ENCODE measurements at regions not wholly inside any gene's neighbourhood (a gene's known extent, or its start where the extent isn't known, plus 50 kb on each side); places are given as distances from the start of the nearest gene placed in this dataset.

GRCh38 chr11:24078018-24078417, 418.8 kb upstream of the LUZP2 start:
- in situ Hi-C loops (cut with HindIII; ENCODE audit: low sequenced_read_pairs): no loop called here
- DNase-seq (ENCODE audit: low read depth, low spot score): no peak
- no peak overlapping the region for H3K4me3 ChIP-seq (ENCODE audit: low read depth, low read length)
- no peak for TF ChIP-seq CTCF (IDR thresholded peaks at IDR 0.05; ENCODE audit: low read depth, low read length)

- no peak overlapping the region for H3K4me3 ChIP-seq (ENCODE audit: low read depth, low read length)
- DNase-seq (ENCODE audit: low read depth, low spot score): no peak
- in situ Hi-C loops (cut with HindIII; ENCODE audit: low sequenced_read_pairs): no loop called here
- TF ChIP-seq CTCF (IDR thresholded peaks at IDR 0.05; ENCODE audit: low read depth, low read length): no peak
Measured at GRCh38 chr11:24082241-24082640, 414.6 kb upstream of the LUZP2 start.

GRCh38 chr11:24082860-24083259, 414.0 kb upstream of the LUZP2 start:
- no peak for DNase-seq (ENCODE audit: low read depth, low spot score)
- no peak for TF ChIP-seq CTCF (IDR thresholded peaks at IDR 0.05; ENCODE audit: low read depth, low read length)
- no peak overlapping the region for H3K4me3 ChIP-seq (ENCODE audit: low read depth, low read length)
- in situ Hi-C loops (cut with HindIII; ENCODE audit: low sequenced_read_pairs): no loop called here

- DNase-seq (ENCODE audit: low read depth, low spot score): no peak
- no peak overlapping the region for H3K4me3 ChIP-seq (ENCODE audit: low read depth, low read length)
- TF ChIP-seq CTCF (IDR thresholded peaks at IDR 0.05; ENCODE audit: low read depth, low read length): no peak
- in situ Hi-C loops (cut with HindIII; ENCODE audit: low sequenced_read_pairs): no loop called here
Measured at GRCh38 chr11:24084956-24085355, 411.9 kb upstream of the LUZP2 start.

- no peak for DNase-seq (ENCODE audit: low read depth, low spot score)
- in situ Hi-C loops (cut with HindIII; ENCODE audit: low sequenced_read_pairs): no loop called here
- TF ChIP-seq CTCF (IDR thresholded peaks at IDR 0.05; ENCODE audit: low read depth, low read length): no peak
- H3K4me3 ChIP-seq (ENCODE audit: low read depth, low read length): no peak overlapping the region
Measured at GRCh38 chr11:24086921-24087320, 409.9 kb upstream of the LUZP2 start.

GRCh38 chr11:24091594-24091993, 405.3 kb upstream of the LUZP2 start:
- no peak for DNase-seq (ENCODE audit: low read depth, low spot score)
- in situ Hi-C loops (cut with HindIII; ENCODE audit: low sequenced_read_pairs): no loop called here
- no peak for TF ChIP-seq CTCF (IDR thresholded peaks at IDR 0.05; ENCODE audit: low read depth, low read length)
- no peak overlapping the region for H3K4me3 ChIP-seq (ENCODE audit: low read depth, low read length)

GRCh38 chr11:24093375-24093774, 403.5 kb upstream of the LUZP2 start:
- TF ChIP-seq CTCF (IDR thresholded peaks at IDR 0.05; ENCODE audit: low read depth, low read length): no peak
- in situ Hi-C loops (cut with HindIII; ENCODE audit: low sequenced_read_pairs): no loop called here

More at GRCh38 chr11:24093375-24093774, 403.5 kb upstream of the LUZP2 start:
- no peak for DNase-seq (ENCODE audit: low read depth, low spot score)
- H3K4me3 ChIP-seq (ENCODE audit: low read depth, low read length): no peak overlapping the region
